H1 (cell line): ENCODE measurements at regions not wholly inside any gene's neighbourhood (a gene's known extent, or its start where the extent isn't known, plus 50 kb on each side); places are given as distances from the start of the nearest gene placed in this dataset.

ENCODE experiments used
- CTCF ChIA-PET: fragments of 300-600 bp; sonication (Branson Sonifier 250); formaldehyde crosslinking; loops from one replicate; lab custom pipeline; 2021; ENCODE audit not compliant: partially characterized antibody; lab: Charles Lee
- POLR2A ChIA-PET: fragments of 300-600 bp; sonication (Branson Sonifier 250); formaldehyde crosslinking; loops from one replicate; lab custom pipeline; 2021; ENCODE audit warnings: inconsistent platforms; ENCODE audit not compliant: partially characterized antibody; lab: Charles Lee
- DNase-seq, 2 experiments: peaks; one replicate each; pipeline versions ENCODE4 v3.0.0 to v3.0.0-alpha.2; 2010 to 2022; ENCODE audit warnings: low spot score in 2 of 2, low read depth in 1 of 2, mixed read lengths in 1 of 2
- FAIRE-seq: peaks from 2 replicates; lab custom pipeline; 2011; peaks lifted over from hg19 to GRCh38; lab: Jason Lieb, UNC
- H2AFZ ChIP-seq: 2 replicates; pipeline ENCODE4 v1.8.1; 2012; ENCODE audit warnings: low read length, inconsistent platforms
- H2AK5ac ChIP-seq: 2 replicates; pipeline ENCODE4 v1.6.1; 2013; ENCODE audit warnings: low read depth, low read length
- H2BK120ac ChIP-seq: replicated peaks from 2 replicates; pipeline ENCODE3; 2013; ENCODE audit warnings: low read depth, low read length, inconsistent platforms
- H2BK12ac ChIP-seq: 2 replicates; pipeline ENCODE4 v1.6.1; 2013; ENCODE audit warnings: low read depth, low read length
- H2BK15ac ChIP-seq: 2 replicates; pipeline ENCODE4 v1.6.1; 2013; ENCODE audit warnings: low read length
- H2BK20ac ChIP-seq: 2 replicates; pipeline ENCODE4 v1.6.1; 2013; ENCODE audit warnings: low read length
- H2BK5ac ChIP-seq: 2 replicates; pipeline ENCODE4 v1.6.1; 2013; ENCODE audit warnings: low read depth, low read length
- H3K14ac ChIP-seq: 2 replicates; pipeline ENCODE4 v1.6.1; 2013; ENCODE audit warnings: inconsistent platforms; ENCODE audit not compliant: insufficient read length
- H3K18ac ChIP-seq: 2 replicates; pipeline ENCODE4 v1.6.1; 2013; ENCODE audit warnings: low read length; ENCODE audit errors: extremely low read depth
- H3K23ac ChIP-seq: 2 replicates; pipeline ENCODE4 v1.6.1; 2013; ENCODE audit warnings: inconsistent platforms; ENCODE audit not compliant: insufficient read length
- H3K23me2 ChIP-seq: 2 replicates; pipeline ENCODE4 v1.6.1; 2013; ENCODE audit warnings: low read depth, low read length
- H3K27ac ChIP-seq: 2 replicates; pipeline ENCODE4 v1.6.1; 2011; ENCODE audit warnings: low read depth, low read length, inconsistent platforms
- H3K27me3 ChIP-seq, 4 experiments: replicated peaks in 1 of 4; 1 replicate in 1 of 4; 2 replicates in 3 of 4; pipeline versions ENCODE4 v1.6.1 to v1.8.1; 2011 to 2013; ENCODE audit warnings: low read length in 3 of 4, mild to moderate bottlenecking in 3 of 4, inconsistent platforms in 2 of 4, mixed read lengths in 2 of 4, moderate library complexity in 1 of 4; ENCODE audit not compliant: control insufficient read depth in 3 of 4, insufficient read depth in 3 of 4; ENCODE audit errors: extremely low read depth in 1 of 4
- H3K36me3 ChIP-seq, 4 experiments: 2 replicates each; pipeline versions ENCODE4 v1.6.1 to v1.8.1; 2011 to 2013; ENCODE audit warnings: mild to moderate bottlenecking in 4 of 4, low read length in 3 of 4, moderate library complexity in 2 of 4, control low read depth in 1 of 4, inconsistent platforms in 1 of 4; ENCODE audit not compliant: insufficient read depth in 4 of 4, control insufficient read depth in 2 of 4
- H3K4ac ChIP-seq: replicated peaks from 2 replicates; pipeline ENCODE3; 2013; ENCODE audit warnings: low read length, low read depth, mixed read lengths, inconsistent platforms; ENCODE audit not compliant: insufficient read length
- H3K4me1 ChIP-seq, 4 experiments: replicated peaks in 1 of 4; 1 replicate in 1 of 4; 2 replicates in 3 of 4; pipeline versions ENCODE4 v1.6.1 to v1.8.1; 2011 to 2013; ENCODE audit warnings: low read length in 3 of 4, inconsistent platforms in 2 of 4, mixed read lengths in 1 of 4; ENCODE audit not compliant: insufficient read depth in 4 of 4, control insufficient read depth in 3 of 4
- H3K4me2 ChIP-seq, 2 experiments: 2 replicates each; pipeline versions ENCODE4 v1.6.1 to v1.8.1; 2011 to 2013; ENCODE audit warnings: low read depth in 2 of 2, low read length in 2 of 2, control low read depth in 1 of 2, inconsistent platforms in 1 of 2, mild to moderate bottlenecking in 1 of 2; ENCODE audit not compliant: insufficient read depth in 1 of 2
- H3K4me3 ChIP-seq, 4 experiments: fragments of 200-600, 300-600 bp in 1 of 4; sonication (generic), shearing (Covaris generic), sonication (Bioruptor Twin) in 1 of 4; 2 replicates each; pipeline versions ENCODE4 v1.5.1 to v1.8.1; 2011 to 2016; ENCODE audit warnings: low read length in 4 of 4, low read depth in 3 of 4, control low read depth in 2 of 4, inconsistent platforms in 2 of 4, mild to moderate bottlenecking in 2 of 4, mixed read lengths in 1 of 4, moderate library complexity in 1 of 4; ENCODE audit not compliant: insufficient read depth in 2 of 4; ENCODE audit errors: extremely low read depth in 1 of 4
- H3K56ac ChIP-seq: replicated peaks from 2 replicates; pipeline ENCODE3; 2013; ENCODE audit warnings: low read depth, mild to moderate bottlenecking, mixed read lengths, low read length, inconsistent platforms; ENCODE audit not compliant: insufficient read length
- H3K79me1 ChIP-seq: 2 replicates; pipeline ENCODE4 v1.6.1; 2013; ENCODE audit warnings: low read depth, low read length, control low read depth
- H3K79me2 ChIP-seq, 2 experiments: 2 replicates each; pipeline versions ENCODE4 v1.6.1 to v1.8.1; 2012 to 2013; ENCODE audit warnings: low read length in 2 of 2, mild to moderate bottlenecking in 2 of 2, inconsistent platforms in 1 of 2; ENCODE audit not compliant: insufficient read depth in 2 of 2, control insufficient read depth in 1 of 2
- H3K9ac ChIP-seq, 4 experiments: replicated peaks in 1 of 4; 1 replicate in 1 of 4; 2 replicates in 3 of 4; pipeline versions ENCODE4 v1.6.1 to v1.8.1; 2011 to 2013; ENCODE audit warnings: low read depth in 3 of 4, low read length in 3 of 4, control low read depth in 2 of 4, mild to moderate bottlenecking in 2 of 4, moderate library complexity in 2 of 4, inconsistent platforms in 1 of 4; ENCODE audit errors: extremely low read depth in 1 of 4
- H3K9me3 ChIP-seq, 2 experiments: 2 replicates each; pipeline versions ENCODE4 v1.6.1 to v1.8.1; 2012 to 2013; ENCODE audit warnings: mild to moderate bottlenecking in 2 of 2, moderate library complexity in 2 of 2, control low read depth in 1 of 2, inconsistent platforms in 1 of 2, low read depth in 1 of 2, low read length in 1 of 2, mixed read lengths in 1 of 2; ENCODE audit not compliant: insufficient read depth in 2 of 2
- H4K20me1 ChIP-seq, 2 experiments: replicated peaks in 1 of 2; 2 replicates each; pipeline versions ENCODE3 to v1.8.1; 2011 to 2013; ENCODE audit warnings: inconsistent platforms in 2 of 2, low read length in 2 of 2, mild to moderate bottlenecking in 1 of 2; ENCODE audit not compliant: insufficient read depth in 2 of 2, control insufficient read depth in 1 of 2
- H4K5ac ChIP-seq: 2 replicates; pipeline ENCODE4 v1.6.1; 2013; ENCODE audit warnings: low read length, low read depth, mixed read lengths, inconsistent platforms; ENCODE audit not compliant: insufficient read length
- H4K8ac ChIP-seq: 2 replicates; pipeline ENCODE4 v1.8.0; 2013; ENCODE audit warnings: mild to moderate bottlenecking, moderate library complexity, low read length, inconsistent platforms; ENCODE audit not compliant: insufficient read depth; ENCODE audit errors: extremely low read depth
- H4K91ac ChIP-seq: replicated peaks from 2 replicates; pipeline ENCODE3; 2013; ENCODE audit warnings: low read length, mixed read lengths, inconsistent platforms; ENCODE audit not compliant: insufficient read length
- CEBPB ChIP-seq: IDR thresholded peaks from 2 replicates; pipeline ENCODE4 v1.6.1; 2012; ENCODE audit warnings: low read depth, low read length
- PHF8 ChIP-seq: fragments of 200-600 bp; sonication (generic); conservative IDR thresholded peaks from 2 replicates; pipeline ENCODE4 v1.7.1; 2012; ENCODE audit warnings: low read depth, mild to moderate bottlenecking, inconsistent platforms, low read length, moderate library complexity
- ZNF274 ChIP-seq: IDR thresholded peaks from 2 replicates; pipeline ENCODE4 v1.7.0; 2012; ENCODE audit warnings: low read length, borderline replicate concordance; ENCODE audit errors: extremely low read depth
- WGBS, 2 experiments: shearing (Covaris generic) in 1 of 2; methylation state at CpG; one replicate each; pipeline versions ENCODE4 v1.1.6 to v1.1.7; 2013 to 2015; ENCODE audit warnings: low lambda C conversion rate in 2 of 2, mixed read lengths in 2 of 2, inconsistent platforms in 1 of 2, low coverage in 1 of 2, missing lambda C conversion rate in 1 of 2; ENCODE audit not compliant: insufficient replicate concordance in 2 of 2, insufficient coverage in 1 of 2, insufficient read length in 1 of 2; ENCODE audit errors: extremely low coverage in 1 of 2, missing lambda C conversion rate in 1 of 2; 5-methylcytosine and 5-hydroxymethylcytosine counted together

DNA sequence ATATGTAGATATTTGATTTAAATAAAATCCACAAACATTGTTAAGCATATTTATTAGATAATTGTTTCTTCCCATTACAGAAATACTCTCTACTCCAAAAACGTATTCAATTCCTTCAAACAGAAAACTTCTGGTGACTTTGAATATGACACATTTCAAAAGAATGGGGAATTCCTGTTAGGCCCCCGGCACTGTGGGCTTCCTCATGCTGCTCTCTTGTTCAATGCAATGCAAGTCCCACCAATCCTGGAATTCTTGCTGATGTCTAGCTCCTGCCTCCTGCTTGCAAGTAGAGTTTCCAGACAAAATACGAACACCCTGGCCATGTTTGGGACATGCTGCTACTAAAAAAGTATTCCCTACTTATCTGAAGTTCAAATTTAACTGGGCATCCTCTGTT, 544.1 kb downstream of the QKI start:
- Histone ChIP-seq H3K14ac (no peak overlapping the region), H2AFZ (no peak overlapping the region), H4K8ac (no peak overlapping the region), H3K4me1 (peaks cover 4 to 9% (median 7%) of the 10 kb centered on the region in 4 experiments), H3K4me2 (no peak overlapping the region), H3K27me3 (no peaks in the 10 kb centered on the region), H3K23me2 (no peaks in the 10 kb centered on the region), H4K91ac (no peak overlapping the region), H2AK5ac (no peak overlapping the region), H3K56ac (no peak overlapping the region), H2BK120ac (no peak overlapping the region), H3K9me3 (no peaks in the 10 kb centered on the region), H3K79me1 (no peaks in the 10 kb centered on the region), H4K20me1 (no peaks in the 10 kb centered on the region), H3K36me3 (no peaks in the 10 kb centered on the region), H3K4me3 (no peak overlapping the region), H3K23ac (no peak overlapping the region), H2BK20ac (no peak overlapping the region), H3K18ac (no peak overlapping the region), H2BK5ac (peak overlapping the region; percentile 38; the same call in 1 of the 2 replicates), H4K5ac (no peak overlapping the region), H3K27ac (no peak overlapping the region), H2BK15ac (no peak overlapping the region), H2BK12ac (no peak overlapping the region), H3K9ac (no peak overlapping the region), H3K79me2 (no peaks in the 10 kb centered on the region), H3K4ac (no peak overlapping the region)
- POLR2A ChIA-PET, result no interaction called here
- CTCF ChIA-PET, result interaction anchor here (0.6 to 1.5 kb wide), 6 partner anchors 13 to 634 kb away, joined by 3 to 5 read pairs (median 3); no protein-coding TSS in a partner anchor
- 55% methylated on average over 3 of the region's 3 CpGs; no CpG with 5 or more reads in 1 of the 2 experiments for WGBS, 2 experiments
- FAIRE-seq (no peak), DNase-seq (peak in 1 of 2 experiments; percentile 56)
- TF ChIP-seq CEBPB, result no peak
- no peak for TF ChIP-seq PHF8
- TF ChIP-seq ZNF274, result no peak
